ENCODE measurements at regions not wholly inside any gene's neighbourhood (a gene's known extent, or its start where the extent isn't known, plus 50 kb on each side); places are given as distances from the start of the nearest gene placed in this dataset.

DNA sequence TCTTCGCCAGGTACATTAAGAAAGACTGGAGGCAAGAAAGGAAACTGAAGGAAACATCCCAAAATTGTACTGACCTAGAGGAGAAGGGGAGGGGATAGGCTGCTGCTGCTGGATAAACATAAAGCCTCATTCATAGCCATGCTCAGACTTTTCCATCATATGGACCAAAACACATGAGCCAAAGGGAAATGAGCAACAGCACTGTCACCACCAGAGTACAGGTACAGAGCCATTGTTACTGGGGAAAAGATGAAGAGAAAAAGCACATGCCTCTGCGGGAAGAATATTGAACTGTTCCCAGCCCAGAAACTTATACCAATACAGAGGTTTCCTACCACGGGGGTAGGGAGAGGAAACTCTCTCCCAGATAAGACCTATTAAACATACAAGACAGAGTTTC lies 861.9 kb downstream of the NTRK3 start:
- TF ChIP-seq, protein P1, sequence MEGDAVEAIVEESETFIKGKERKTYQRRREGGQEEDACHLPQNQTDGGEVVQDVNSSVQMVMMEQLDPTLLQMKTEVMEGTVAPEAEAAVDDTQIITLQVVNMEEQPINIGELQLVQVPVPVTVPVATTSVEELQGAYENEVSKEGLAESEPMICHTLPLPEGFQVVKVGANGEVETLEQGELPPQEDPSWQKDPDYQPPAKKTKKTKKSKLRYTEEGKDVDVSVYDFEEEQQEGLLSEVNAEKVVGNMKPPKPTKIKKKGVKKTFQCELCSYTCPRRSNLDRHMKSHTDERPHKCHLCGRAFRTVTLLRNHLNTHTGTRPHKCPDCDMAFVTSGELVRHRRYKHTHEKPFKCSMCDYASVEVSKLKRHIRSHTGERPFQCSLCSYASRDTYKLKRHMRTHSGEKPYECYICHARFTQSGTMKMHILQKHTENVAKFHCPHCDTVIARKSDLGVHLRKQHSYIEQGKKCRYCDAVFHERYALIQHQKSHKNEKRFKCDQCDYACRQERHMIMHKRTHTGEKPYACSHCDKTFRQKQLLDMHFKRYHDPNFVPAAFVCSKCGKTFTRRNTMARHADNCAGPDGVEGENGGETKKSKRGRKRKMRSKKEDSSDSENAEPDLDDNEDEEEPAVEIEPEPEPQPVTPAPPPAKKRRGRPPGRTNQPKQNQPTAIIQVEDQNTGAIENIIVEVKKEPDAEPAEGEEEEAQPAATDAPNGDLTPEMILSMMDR (IDR thresholded peaks at IDR 0.05) = no peak
- TF ChIP-seq REST (IDR thresholded peaks at IDR 0.05; ENCODE audit: insufficient read depth in 1 of 2, low read depth in 2 of 2, low read length in 1 of 2) (no peak), POLR2AphosphoS5 (IDR thresholded peaks at IDR 0.05; ENCODE audit: low read depth, low read length) (no peak), TCF7L2 (IDR thresholded peaks at IDR 0.05; ENCODE audit: low read depth, low read length) (no peak)
